DND-41 (cell line): ENCODE measurements at regions not wholly inside any gene's neighbourhood (a gene's known extent, or its start where the extent isn't known, plus 50 kb on each side); places are given as distances from the start of the nearest gene placed in this dataset.

Experiments used
- CTCF ChIP-seq: IDR thresholded peaks from 2 replicates; pipeline ENCODE4 v1.5.1; 2012; ENCODE audit warnings: borderline replicate concordance, low read length, moderate library complexity, mild to moderate bottlenecking; ENCODE audit not compliant: poor library complexity, severe bottlenecking; ENCODE audit errors: extremely low read depth
- EZH2 ChIP-seq: IDR thresholded peaks from 3 replicates; pipeline ENCODE4 v1.6.1; 2012; ENCODE audit warnings: borderline replicate concordance, low read depth, mild to moderate bottlenecking, moderate library complexity, low read length, inconsistent platforms; ENCODE audit not compliant: severe bottlenecking

DNA sequence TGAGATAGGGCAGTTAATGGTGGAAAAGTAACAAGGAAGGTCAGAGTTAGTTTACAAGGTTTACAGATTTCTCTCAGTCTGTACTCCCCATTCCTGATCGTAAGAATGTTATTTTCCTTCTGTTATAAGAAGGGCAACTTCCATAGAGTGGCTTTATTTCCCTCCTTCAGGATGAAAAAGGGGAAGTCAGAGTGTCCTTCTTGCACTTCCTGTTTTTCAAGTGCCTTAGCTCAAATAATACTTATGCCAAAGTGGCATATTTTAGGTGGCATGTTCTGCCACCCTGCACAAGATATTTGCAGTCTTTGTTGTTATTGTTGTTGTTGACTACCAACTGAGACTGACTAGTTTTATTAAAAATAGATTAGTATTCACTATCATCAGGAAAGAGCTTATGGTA is 730.7 kb upstream of the ADGRL4 start:
- TF ChIP-seq CTCF (no peak), EZH2 (no peak)
